GM12878 (cell line): ENCODE measurements at regions not wholly inside any gene's neighbourhood (a gene's known extent, or its start where the extent isn't known, plus 50 kb on each side); places are given as distances from the start of the nearest gene placed in this dataset.

Experiments used
- ATAC-seq: fragments of 200-7000 bp; cut with Tn5 transposase; 3 replicates; pipeline ENCODE4 v1.9.1; 2020; ENCODE audit warnings: mild to moderate bottlenecking, moderate library complexity
- BruUV-seq: library from RNA; stranded (reverse); fragments of 400-500 nt; replicated peaks from 2 replicates; lab custom pipeline; 2021; lab: Mats Ljungman, UMichigan
- CTCF ChIA-PET: fragments of 300-600 bp; sonication (Branson Sonifier 250); formaldehyde crosslinking; extraction: SDS; loops from one replicate; lab custom pipeline; 2021; ENCODE audit warnings: inconsistent platforms; lab: Yijun Ruan, JAX
- POLR2A ChIA-PET: fragments of 350-600 bp; formaldehyde crosslinking; extraction: SDS; loops from one replicate; lab custom pipeline; 2021; ENCODE audit warnings: inconsistent platforms; lab: Charles Lee
- RAD21 ChIA-PET: fragments of 300-600 bp; sonication (Branson Sonifier 250); formaldehyde crosslinking; loops from one replicate; lab custom pipeline; 2023; ENCODE audit warnings: antibody characterized with exemption; ENCODE audit not compliant: unreplicated experiment; lab: Charles Lee
- SMC1A ChIA-PET: fragments of 300-600 bp; sonication (Branson Sonifier 250); formaldehyde crosslinking; loops from one replicate; lab custom pipeline; 2023; ENCODE audit not compliant: unreplicated experiment, uncharacterized antibody; lab: Charles Lee
- DNase-seq: peaks from one replicate; pipeline ENCODE4 v3.0.0-alpha.2; 2011; ENCODE audit warnings: low read depth, low spot score
- FAIRE-seq: peaks from 3 replicates; lab custom pipeline; 2011; peaks lifted over from hg19 to GRCh38; lab: Jason Lieb, UNC
- H2AFZ ChIP-seq: 2 replicates; pipeline ENCODE4 v1.6.0; 2011; ENCODE audit warnings: low read depth, low read length, control low read depth; ENCODE audit not compliant: control insufficient read depth
- H3K27ac ChIP-seq: 2 replicates; pipeline ENCODE4 v1.5.1; 2011; ENCODE audit warnings: control low read depth; ENCODE audit not compliant: control insufficient read depth, insufficient read depth
- H3K27me3 ChIP-seq, 2 experiments: replicated peaks in 1 of 2; 2 replicates each; pipeline versions ENCODE4 v1.6.0 to v1.6.1; 2011; ENCODE audit warnings: low read length in 1 of 2; ENCODE audit not compliant: control insufficient read depth in 2 of 2, insufficient read depth in 2 of 2
- H3K36me3 ChIP-seq, 2 experiments: 2 replicates each; pipeline ENCODE4 v1.5.1; 2011; ENCODE audit warnings: low read length in 1 of 2; ENCODE audit not compliant: control insufficient read depth in 2 of 2, insufficient read depth in 2 of 2
- H3K4me1 ChIP-seq: 2 replicates; pipeline ENCODE4 v1.6.1; 2011; ENCODE audit warnings: mild to moderate bottlenecking, low read length, moderate library complexity, mixed read lengths; ENCODE audit not compliant: control insufficient read depth, insufficient read depth
- H3K4me2 ChIP-seq: 2 replicates; pipeline ENCODE4 v1.6.0; 2011; ENCODE audit warnings: control low read depth; ENCODE audit not compliant: control insufficient read depth, insufficient read depth
- H3K4me3 ChIP-seq: fragments of 200-600 bp; sonication (generic); 2 replicates; pipeline ENCODE4 v1.5.1; 2016
- H3K79me2 ChIP-seq: 2 replicates; pipeline ENCODE4 v1.6.0; 2011; ENCODE audit warnings: low read length; ENCODE audit not compliant: control insufficient read depth, insufficient read depth
- H3K9ac ChIP-seq: 2 replicates; pipeline ENCODE4 v1.8.0; 2011; ENCODE audit warnings: low read length, control low read depth, mixed read lengths; ENCODE audit not compliant: control insufficient read depth, insufficient read depth
- H3K9me3 ChIP-seq: replicated peaks from 3 replicates; pipeline ENCODE4 v1.5.1; 2011; ENCODE audit warnings: mild to moderate bottlenecking, low read length; ENCODE audit not compliant: control insufficient read depth, insufficient read depth
- H4K20me1 ChIP-seq: 2 replicates; pipeline ENCODE4 v1.6.0; 2011; ENCODE audit not compliant: control insufficient read depth, insufficient read depth
- CEBPB ChIP-seq, 2 experiments: fragments of 150-350 bp in 1 of 2; IDR thresholded peaks; 2 replicates each; pipeline ENCODE4 v1.6.1; 2012 to 2014; ENCODE audit warnings: low read depth in 2 of 2, low read length in 2 of 2, borderline replicate concordance in 1 of 2, inconsistent platforms in 1 of 2
- IRF3 ChIP-seq: fragments of 450-650 bp; IDR thresholded peaks from 2 replicates; pipeline ENCODE4 v1.6.1; 2014; ENCODE audit warnings: mild to moderate bottlenecking
- MTA2 ChIP-seq: fragments of 450-650 bp; IDR thresholded peaks from 2 replicates; pipeline ENCODE4 v1.6.1; 2016; ENCODE audit warnings: low read depth, mild to moderate bottlenecking, moderate library complexity
- MYC ChIP-seq: IDR thresholded peaks from 2 replicates; pipeline ENCODE4 v1.6.1; 2011; ENCODE audit warnings: mild to moderate bottlenecking, low read length, moderate library complexity, inconsistent platforms; ENCODE audit not compliant: insufficient read depth, insufficient replicate concordance, insufficient read length, severe bottlenecking
- NFXL1 ChIP-seq: fragments of 450-650 bp; IDR thresholded peaks from 2 replicates; pipeline ENCODE4 v1.6.1; 2017; ENCODE audit warnings: antibody characterized with exemption, mild to moderate bottlenecking, borderline replicate concordance
- PAX5 ChIP-seq: IDR thresholded peaks from 2 replicates; pipeline ENCODE4 v1.6.1; 2011; ENCODE audit warnings: low read depth, low read length, borderline replicate concordance
- POLR2A ChIP-seq: IDR thresholded peaks from 2 replicates; pipeline ENCODE4 v1.6.1; 2011; ENCODE audit warnings: low read depth, mild to moderate bottlenecking, low read length
- RAD21 ChIP-seq: IDR thresholded peaks from 2 replicates; pipeline ENCODE4 v1.6.1; 2011; ENCODE audit warnings: mild to moderate bottlenecking, low read depth, low read length, moderate library complexity; ENCODE audit not compliant: insufficient read depth
- RAD51 ChIP-seq: fragments of 450-650 bp; IDR thresholded peaks from 2 replicates; pipeline ENCODE4 v1.6.1; 2016; ENCODE audit warnings: moderate library complexity, mild to moderate bottlenecking, inconsistent platforms
- SIN3A ChIP-seq: IDR thresholded peaks from 2 replicates; pipeline ENCODE4 v1.6.1; 2012; ENCODE audit warnings: low read depth, low read length, improper control_type of control experiment
- SMAD1 ChIP-seq: fragments of 450-650 bp; IDR thresholded peaks from 2 replicates; pipeline ENCODE4 v1.6.1; 2018; ENCODE audit warnings: mild to moderate bottlenecking, low read depth; ENCODE audit not compliant: partially characterized antibody
- SMARCA5 ChIP-seq: fragments of 450-650 bp; IDR thresholded peaks from 2 replicates; pipeline ENCODE4 v1.6.1; 2017; ENCODE audit warnings: mild to moderate bottlenecking
- SREBF2 ChIP-seq: IDR thresholded peaks from 2 replicates; pipeline ENCODE4 v1.6.1; 2012; ENCODE audit warnings: mild to moderate bottlenecking, low read length
- SRF ChIP-seq, 2 experiments: IDR thresholded peaks; 2 replicates each; pipeline ENCODE4 v1.6.1; 2011; ENCODE audit warnings: low read depth in 2 of 2, low read length in 2 of 2, mild to moderate bottlenecking in 1 of 2, moderate library complexity in 1 of 2
- WGBS: methylation state at CpG from one replicate; pipeline ENCODE4 v1.1.6; 2016; ENCODE audit warnings: low lambda C conversion rate; ENCODE audit not compliant: insufficient replicate concordance, insufficient coverage; ENCODE audit errors: missing lambda C conversion rate; 5-methylcytosine and 5-hydroxymethylcytosine counted together
- in situ Hi-C: fragments of 300-500 bp; cut with MboI; formaldehyde crosslinking; loops from 9 replicates; pipeline ENCODE4 v1.14.3; 2018; ENCODE audit warnings: mixed read lengths
- intact Hi-C: fragments of 100-400 bp; cut with micrococcal nuclease; formaldehyde crosslinking; loops from one replicate; pipeline ENCODE4 v1.14.2; 2022; ENCODE audit not compliant: unreplicated experiment
- TF ChIP-seq, protein P1 (sequence below): fragments of 150-350 bp; IDR thresholded peaks from 2 replicates; pipeline ENCODE4 v1.6.1; 2014; ENCODE audit warnings: mild to moderate bottlenecking, low read depth, low read length
- TF ChIP-seq, protein P2 (sequence below): IDR thresholded peaks from 2 replicates; pipeline ENCODE4 v1.6.1; 2011; ENCODE audit warnings: mild to moderate bottlenecking, low read depth, low read length, moderate library complexity; ENCODE audit not compliant: insufficient replicate concordance
- TF ChIP-seq, protein P3 (sequence below): IDR thresholded peaks from 2 replicates; pipeline ENCODE4 v1.6.1; 2011; ENCODE audit warnings: borderline replicate concordance, low read depth, mild to moderate bottlenecking, moderate library complexity, mixed read lengths, low read length; ENCODE audit not compliant: insufficient read depth; ENCODE audit errors: extremely low read length

DNA sequence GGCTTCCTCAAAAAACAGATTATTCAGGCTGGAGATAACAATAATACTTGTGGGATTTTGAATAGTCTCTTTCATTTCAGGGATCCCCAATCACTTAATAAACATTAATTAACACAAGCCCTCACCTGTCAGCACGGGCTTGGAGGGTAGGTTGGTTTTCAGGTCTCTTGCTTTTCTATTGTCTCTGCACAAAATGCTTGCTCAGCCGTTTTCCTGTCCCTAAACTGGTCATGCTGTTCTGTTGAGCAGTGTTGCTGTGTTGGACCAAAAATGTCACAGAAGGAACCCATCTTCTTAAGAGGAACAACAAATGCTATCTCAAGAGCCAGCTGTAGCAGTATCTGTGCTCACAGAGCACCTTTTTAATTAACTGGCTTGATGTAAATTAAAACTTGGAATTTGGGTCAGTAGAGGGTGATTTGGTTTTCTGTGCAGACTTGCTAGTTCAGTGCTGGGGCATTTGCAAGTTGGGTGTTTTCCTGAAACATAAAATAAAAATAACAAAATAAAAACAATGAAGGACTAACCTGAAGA, 231.8 kb upstream of the CRY1 start:
- FAIRE-seq, result no peak
- Histone ChIP-seq H4K20me1 (no peaks in the 10 kb centered on the region), H3K4me3 (no peak overlapping the region), H3K9me3 (no peaks in the 10 kb centered on the region), H3K4me2 (no peak overlapping the region), H3K9ac (no peak overlapping the region), H2AFZ (no peak overlapping the region), H3K4me1 (no peaks in the 10 kb centered on the region), H3K27me3 (peaks cover 8 to 9% of the 10 kb centered on the region in 2 experiments; a peak in 3 of 4 replicates), H3K79me2 (no peaks in the 10 kb centered on the region), H3K36me3 (no peaks in the 10 kb centered on the region), H3K27ac (no peak overlapping the region)
- ChIA-PET POLR2A (no interaction called here), CTCF (interaction anchor here (1.4 kb wide), 1 partner anchor 12 kb away, joined by 3 read pairs; no protein-coding TSS in a partner anchor), RAD21 (interaction anchor here (1.3 kb wide), 1 partner anchor 77 kb away, joined by 3 read pairs; no protein-coding TSS in a partner anchor), SMC1A (interaction anchor here (1.1 kb wide), 1 partner anchor 13 kb away, joined by 3 read pairs; no protein-coding TSS in a partner anchor)
- TF ChIP-seq SREBF2 (no peak), SMAD1 (no peak), SRF (IDR thresholded peaks at IDR 0.05; ENCODE audit: low read depth in 2 of 2, low read length in 2 of 2) (no peak), MYC (no peak), RAD21 (no peak), RAD51 (no peak), PAX5 (no peak), SMARCA5 (no peak), POLR2A (no peak), NFXL1 (no peak), IRF3 (no peak), MTA2 (no peak), SIN3A (no peak), CEBPB (IDR thresholded peaks at IDR 0.05; ENCODE audit: borderline replicate concordance in 1 of 2, low read depth in 2 of 2, low read length in 2 of 2) (no peak)
- TF ChIP-seq, protein P1, sequence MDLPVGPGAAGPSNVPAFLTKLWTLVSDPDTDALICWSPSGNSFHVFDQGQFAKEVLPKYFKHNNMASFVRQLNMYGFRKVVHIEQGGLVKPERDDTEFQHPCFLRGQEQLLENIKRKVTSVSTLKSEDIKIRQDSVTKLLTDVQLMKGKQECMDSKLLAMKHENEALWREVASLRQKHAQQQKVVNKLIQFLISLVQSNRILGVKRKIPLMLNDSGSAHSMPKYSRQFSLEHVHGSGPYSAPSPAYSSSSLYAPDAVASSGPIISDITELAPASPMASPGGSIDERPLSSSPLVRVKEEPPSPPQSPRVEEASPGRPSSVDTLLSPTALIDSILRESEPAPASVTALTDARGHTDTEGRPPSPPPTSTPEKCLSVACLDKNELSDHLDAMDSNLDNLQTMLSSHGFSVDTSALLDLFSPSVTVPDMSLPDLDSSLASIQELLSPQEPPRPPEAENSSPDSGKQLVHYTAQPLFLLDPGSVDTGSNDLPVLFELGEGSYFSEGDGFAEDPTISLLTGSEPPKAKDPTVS, result no peak
- TF ChIP-seq, protein P2, sequence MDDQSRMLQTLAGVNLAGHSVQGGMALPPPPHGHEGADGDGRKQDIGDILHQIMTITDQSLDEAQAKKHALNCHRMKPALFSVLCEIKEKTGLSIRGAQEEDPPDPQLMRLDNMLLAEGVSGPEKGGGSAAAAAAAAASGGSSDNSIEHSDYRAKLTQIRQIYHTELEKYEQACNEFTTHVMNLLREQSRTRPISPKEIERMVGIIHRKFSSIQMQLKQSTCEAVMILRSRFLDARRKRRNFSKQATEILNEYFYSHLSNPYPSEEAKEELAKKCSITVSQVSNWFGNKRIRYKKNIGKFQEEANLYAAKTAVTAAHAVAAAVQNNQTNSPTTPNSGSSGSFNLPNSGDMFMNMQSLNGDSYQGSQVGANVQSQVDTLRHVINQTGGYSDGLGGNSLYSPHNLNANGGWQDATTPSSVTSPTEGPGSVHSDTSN, result no peak
- TF ChIP-seq, protein P3, sequence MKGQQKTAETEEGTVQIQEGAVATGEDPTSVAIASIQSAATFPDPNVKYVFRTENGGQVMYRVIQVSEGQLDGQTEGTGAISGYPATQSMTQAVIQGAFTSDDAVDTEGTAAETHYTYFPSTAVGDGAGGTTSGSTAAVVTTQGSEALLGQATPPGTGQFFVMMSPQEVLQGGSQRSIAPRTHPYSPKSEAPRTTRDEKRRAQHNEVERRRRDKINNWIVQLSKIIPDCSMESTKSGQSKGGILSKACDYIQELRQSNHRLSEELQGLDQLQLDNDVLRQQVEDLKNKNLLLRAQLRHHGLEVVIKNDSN, result no peak
- in situ Hi-C loops, result no loop called here
- BruUV-seq, result no TSS peak
- 0% methylated on average over 2 of the region's 2 CpGs for WGBS
- no peak for ATAC-seq
- DNase-seq, result no peak
- intact Hi-C loops, result no loop called here
